Right lobe of liver (tissue), 6 donors: ENCODE measurements at regions not wholly inside any gene's neighbourhood (a gene's known extent, or its start where the extent isn't known, plus 50 kb on each side); places are given as distances from the start of the nearest gene placed in this dataset.

ENCODE experiments used
- ATAC-seq, 4 donors: fragments of 200-7000 bp; cut with Tn5 transposase; one replicate each; pipeline ENCODE4 v1.9.1; 2020; ENCODE audit warnings: mild to moderate bottlenecking in 4 of 4, moderate library complexity in 4 of 4
- DNase-seq, 3 donors: peaks; one replicate each; pipeline ENCODE4 v3.0.0-alpha.2; 2020
- H3K27ac ChIP-seq, 3 donors: fragments of 200-600 bp; one replicate each; pipeline ENCODE4 v1.8.0; 2022
- H3K27me3 ChIP-seq, 2 donors: fragments of 200-600 bp; one replicate each; pipeline ENCODE4 v1.8.0; 2022
- H3K36me3 ChIP-seq, 4 donors: fragments of 200-600 bp; sonication (generic) in 1 of 4; one replicate each; pipeline versions ENCODE4 v1.5.1 to v1.8.0; 2017 to 2022; ENCODE audit warnings: control low read depth in 1 of 4
- H3K4me1 ChIP-seq, 4 donors: fragments of 200-600 bp; sonication (generic) in 1 of 4; one replicate each; pipeline versions ENCODE4 v1.5.1 to v1.8.0; 2017 to 2022; ENCODE audit warnings: control low read depth in 1 of 4
- H3K4me3 ChIP-seq, 3 donors: fragments of 200-600 bp; one replicate each; pipeline ENCODE4 v1.8.0; 2022
- H3K9me3 ChIP-seq, 4 donors: fragments of 200-600 bp; sonication (generic) in 1 of 4; one replicate each; pipeline versions ENCODE4 v1.5.1 to v1.8.0; 2017 to 2022; ENCODE audit warnings: control low read depth in 1 of 4
- POLR2A ChIP-seq: fragments of 450-650 bp; IDR thresholded peaks from one replicate; pipeline ENCODE4 v1.6.1; 2017; ENCODE audit warnings: antibody characterized with exemption, mild to moderate bottlenecking
- WGBS: methylation state at CpG from one replicate; pipeline ENCODE4 v1.1.6; 2018; ENCODE audit warnings: low coverage, low lambda C conversion rate; ENCODE audit not compliant: insufficient coverage; ENCODE audit errors: missing lambda C conversion rate; 5-methylcytosine and 5-hydroxymethylcytosine counted together
- intact Hi-C, 2 donors: fragments of 100-400 bp; cut with DNase I; formaldehyde crosslinking; loops; one replicate each; pipeline versions ENCODE4 v1.11.2 to v1.14.1; 2022
- TF ChIP-seq, protein P1 (sequence below), 4 donors: fragments of 200-600 bp in 3 of 4; fragments of 450-650 bp in 1 of 4; IDR thresholded peaks; one replicate each; pipeline versions ENCODE4 v1.5.1 to v1.8.0; 2016 to 2022; ENCODE audit warnings: antibody characterized with exemption in 4 of 4, mild to moderate bottlenecking in 2 of 4
- donor health status: DM: no; HTN: yes; CAD: no.
- donor health status: DM: no; HTN: no; CAD: no.
- donor health status: DM: no; HTN: no; CAD: no.
- donor health status: DM: no; HTN: yes; CAD: no.
- donor health status: DM: no; HTN: yes; CAD: no.

DNA sequence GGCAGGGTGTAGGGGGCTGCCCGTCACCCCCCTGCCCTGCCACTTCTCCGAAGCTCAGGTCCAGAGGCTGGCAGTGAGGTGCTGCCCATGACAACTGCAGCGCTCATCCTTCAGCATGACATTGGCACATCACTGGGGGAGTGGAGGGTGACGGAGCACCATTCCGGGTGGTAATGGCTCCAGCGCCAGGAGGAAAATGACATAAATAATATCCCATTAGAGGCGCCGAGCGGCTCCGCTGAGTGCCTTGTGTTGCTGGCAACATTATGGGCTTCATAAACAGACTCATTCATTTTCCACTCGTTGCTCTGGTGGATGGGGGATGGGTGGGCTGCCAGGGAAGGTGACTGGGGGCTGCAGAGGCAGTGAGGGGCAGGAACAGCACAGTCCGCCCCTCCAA, 56.9 kb upstream of the CTNNBL1 start:
- no peak for DNase-seq
- intact Hi-C loops = no loop called here
- Histone ChIP-seq H3K27ac (no peak overlapping the region), H3K9me3 (no peaks in the 10 kb centered on the region), H3K27me3 (no peaks in the 10 kb centered on the region), H3K4me1 (no peaks in the 10 kb centered on the region), H3K36me3 (no peaks in the 10 kb centered on the region), H3K4me3 (no peak overlapping the region)
- no peak for TF ChIP-seq POLR2A
- TF ChIP-seq, protein P1, sequence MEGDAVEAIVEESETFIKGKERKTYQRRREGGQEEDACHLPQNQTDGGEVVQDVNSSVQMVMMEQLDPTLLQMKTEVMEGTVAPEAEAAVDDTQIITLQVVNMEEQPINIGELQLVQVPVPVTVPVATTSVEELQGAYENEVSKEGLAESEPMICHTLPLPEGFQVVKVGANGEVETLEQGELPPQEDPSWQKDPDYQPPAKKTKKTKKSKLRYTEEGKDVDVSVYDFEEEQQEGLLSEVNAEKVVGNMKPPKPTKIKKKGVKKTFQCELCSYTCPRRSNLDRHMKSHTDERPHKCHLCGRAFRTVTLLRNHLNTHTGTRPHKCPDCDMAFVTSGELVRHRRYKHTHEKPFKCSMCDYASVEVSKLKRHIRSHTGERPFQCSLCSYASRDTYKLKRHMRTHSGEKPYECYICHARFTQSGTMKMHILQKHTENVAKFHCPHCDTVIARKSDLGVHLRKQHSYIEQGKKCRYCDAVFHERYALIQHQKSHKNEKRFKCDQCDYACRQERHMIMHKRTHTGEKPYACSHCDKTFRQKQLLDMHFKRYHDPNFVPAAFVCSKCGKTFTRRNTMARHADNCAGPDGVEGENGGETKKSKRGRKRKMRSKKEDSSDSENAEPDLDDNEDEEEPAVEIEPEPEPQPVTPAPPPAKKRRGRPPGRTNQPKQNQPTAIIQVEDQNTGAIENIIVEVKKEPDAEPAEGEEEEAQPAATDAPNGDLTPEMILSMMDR (IDR thresholded peaks at IDR 0.05) = no peak
- WGBS = no CpG with 5 or more reads among the region's 12 CpGs
- no peak for ATAC-seq

DNA sequence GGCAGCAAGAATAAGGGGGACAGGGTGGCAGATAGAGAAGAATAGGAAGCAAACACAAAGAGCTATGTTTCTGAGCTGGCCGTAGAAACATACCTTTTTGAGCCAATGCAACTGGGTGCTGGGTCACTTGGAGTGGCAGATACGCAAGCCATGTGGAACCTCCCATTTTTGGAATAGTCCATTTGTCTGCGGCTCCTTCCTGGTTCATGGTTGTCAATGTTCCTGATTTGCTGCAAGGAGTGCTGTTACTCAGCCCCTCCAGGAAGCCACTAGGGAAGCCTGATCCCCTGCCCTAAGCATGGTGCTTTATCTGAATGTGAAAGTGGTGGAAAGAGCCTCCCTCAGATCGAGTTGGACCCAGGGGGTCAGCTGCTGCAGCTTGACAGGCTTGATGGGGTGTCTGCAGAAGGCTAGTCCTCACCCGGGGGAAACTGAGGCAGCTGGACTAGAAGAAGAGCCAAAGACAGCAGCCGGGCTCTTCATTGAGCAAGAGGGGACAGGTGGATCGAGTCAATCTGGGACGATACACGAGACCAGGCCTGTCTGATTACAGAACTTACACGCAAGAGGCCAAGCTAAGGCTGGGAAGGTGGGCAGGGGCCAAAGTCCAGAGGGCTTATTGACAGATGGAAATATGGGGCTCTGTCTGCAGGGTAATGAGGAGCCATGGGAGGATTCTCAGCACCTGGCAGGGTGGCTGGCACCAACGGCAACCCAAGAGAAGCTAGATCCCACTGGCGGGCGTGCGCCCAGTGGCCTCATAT, 57.4 kb upstream of the CTNNBL1 start:
- intact Hi-C loops = no loop called here
- WGBS = 39% methylated on average over 7 of the region's 14 CpGs
- H3K27me3 ChIP-seq = no peaks in the 10 kb centered on the region

DNA sequence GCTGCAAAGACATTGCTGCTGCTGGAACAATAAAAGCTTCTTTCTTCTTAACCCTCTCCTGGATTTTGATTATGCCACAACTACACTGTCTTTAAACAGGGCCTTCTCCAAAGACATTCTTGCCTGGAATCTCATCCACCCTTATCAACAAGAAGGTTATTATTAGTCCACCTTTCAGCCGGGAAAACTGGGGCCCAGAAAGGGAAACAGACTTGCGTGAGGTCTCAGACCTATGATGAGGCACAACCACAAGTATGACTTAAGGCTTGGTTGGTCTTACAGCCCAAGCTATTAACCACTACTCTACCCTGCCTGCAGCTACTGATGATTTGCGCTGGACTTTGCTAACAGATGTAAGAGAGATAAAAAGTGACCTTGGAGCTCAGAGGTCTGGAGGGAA, 62.8 kb upstream of the CTNNBL1 start:
- no peak for DNase-seq
- WGBS = 35% methylated on average over 3 of the region's 3 CpGs
- Histone ChIP-seq H3K4me3 (no peak overlapping the region), H3K27me3 (no peaks in the 10 kb centered on the region), H3K27ac (no peak overlapping the region), H3K36me3 (no peaks in the 10 kb centered on the region), H3K9me3 (no peaks in the 10 kb centered on the region), H3K4me1 (no peaks in the 10 kb centered on the region)
- ATAC-seq = no peak
- intact Hi-C loops = no loop called here
- TF ChIP-seq, protein P1 (IDR thresholded peaks at IDR 0.05) = no peak
- no peak for TF ChIP-seq POLR2A

More for the DNA sequence above, 57.4 kb upstream of the CTNNBL1 start:
- Histone ChIP-seq H3K27ac (no peak overlapping the region), H3K9me3 (no peaks in the 10 kb centered on the region), H3K4me3 (no peak overlapping the region), H3K36me3 (no peaks in the 10 kb centered on the region), H3K4me1 (no peaks in the 10 kb centered on the region)
- DNase-seq (no peak), ATAC-seq (no peak)
- TF ChIP-seq, protein P1 (IDR thresholded peaks at IDR 0.05) = no peak
- no peak for TF ChIP-seq POLR2A

DNA sequence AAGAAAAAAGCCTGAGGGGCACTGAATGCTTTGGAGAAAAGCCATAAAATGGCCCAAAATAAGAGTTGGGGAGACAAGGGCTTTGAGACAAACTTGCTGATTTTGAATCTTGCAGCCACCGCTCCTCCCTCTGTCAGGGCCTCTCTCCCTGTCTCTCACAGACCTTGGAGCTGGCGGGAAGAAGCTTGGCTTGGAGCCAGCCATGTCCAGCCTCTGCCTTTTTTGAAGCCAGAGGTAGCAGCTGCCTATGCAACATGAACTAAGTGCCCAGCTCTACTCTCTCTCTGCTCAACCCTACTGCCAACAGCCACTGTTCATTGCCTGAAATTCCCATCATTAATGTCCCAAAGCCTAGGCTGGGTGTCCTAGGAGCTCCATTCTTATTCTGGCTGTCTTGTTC, 63.7 kb upstream of the CTNNBL1 start:
- Histone ChIP-seq H3K27me3 (no peaks in the 10 kb centered on the region), H3K9me3 (no peaks in the 10 kb centered on the region), H3K36me3 (no peaks in the 10 kb centered on the region), H3K4me1 (no peaks in the 10 kb centered on the region), H3K4me3 (no peak overlapping the region), H3K27ac (no peak overlapping the region)
- DNase-seq (no peak), ATAC-seq (no peak)
- WGBS = 22% methylated on average over 1 of the region's 2 CpGs
- TF ChIP-seq POLR2A = no peak
- TF ChIP-seq, protein P1 (IDR thresholded peaks at IDR 0.05) = no peak
- intact Hi-C loops = no loop called here

DNA sequence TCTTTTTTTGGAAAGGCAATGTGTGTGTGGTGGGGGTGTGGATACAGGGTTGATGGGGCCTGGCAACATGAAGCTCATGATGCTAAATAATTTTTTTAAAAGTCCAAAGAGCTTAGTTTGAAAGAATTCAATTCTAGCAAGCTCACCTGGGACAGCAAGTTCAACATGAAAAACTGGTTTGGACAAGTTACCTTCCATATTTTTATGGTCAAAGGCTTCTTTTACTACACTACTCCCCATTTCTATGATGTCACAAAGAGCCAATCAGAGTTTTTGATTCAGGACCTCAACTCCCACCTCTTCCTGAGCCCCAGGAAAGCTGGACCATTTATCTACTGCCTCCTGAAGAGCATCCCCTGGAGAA, 66.1 kb upstream of the CTNNBL1 start:
- intact Hi-C loops = no loop called here
- DNase-seq (no peak), ATAC-seq (no peak)
- Histone ChIP-seq H3K27ac (no peak overlapping the region), H3K9me3 (no peaks in the 10 kb centered on the region), H3K4me3 (no peak overlapping the region), H3K36me3 (no peaks in the 10 kb centered on the region), H3K27me3 (no peaks in the 10 kb centered on the region), H3K4me1 (no peaks in the 10 kb centered on the region)
- TF ChIP-seq POLR2A = no peak
- TF ChIP-seq, protein P1 (IDR thresholded peaks at IDR 0.05) = no peak
